Activated T-helper 1 cell treated with anti-CD3 and anti-CD28 coated beads, Interleukin-2, amount 50 U/mL, for 16 hours (primary cell): ENCODE measurements at regions not wholly inside any gene's neighbourhood (a gene's known extent, or its start where the extent isn't known, plus 50 kb on each side); places are given as distances from the start of the nearest gene placed in this dataset.

ENCODE experiments used
- DNase-seq, 2 donors: peaks; one replicate each; pipeline ENCODE4 v3.0.0-alpha.2; 2020; ENCODE audit warnings: low read depth in 1 of 2, low spot score in 1 of 2

GRCh38 chr10:24113901-24114300 lies 95.0 kb upstream of the KIAA1217 start:
- no peak for DNase-seq

- no peak for DNase-seq
These were observed 94.4 kb upstream of the KIAA1217 start for GRCh38 chr10:24114556-24114955.

- no peak for DNase-seq
These were observed 93.5 kb upstream of the KIAA1217 start for GRCh38 chr10:24115403-24115802.

GRCh38 chr10:24118246-24118645 lies 90.7 kb upstream of the KIAA1217 start:
- no peak for DNase-seq

- DNase-seq: no peak
These were observed 89.0 kb upstream of the KIAA1217 start for GRCh38 chr10:24119896-24120295.

- DNase-seq: no peak
These were observed 88.3 kb upstream of the KIAA1217 start for GRCh38 chr10:24120646-24121045.

GRCh38 chr10:24127516-24127915 lies 81.4 kb upstream of the KIAA1217 start:
- no peak for DNase-seq

- DNase-seq: no peak
These were observed 80.7 kb upstream of the KIAA1217 start for GRCh38 chr10:24128066-24128730.

GRCh38 chr10:24132741-24133140 lies 76.2 kb upstream of the KIAA1217 start:
- DNase-seq: no peak

GRCh38 chr10:24133835-24134234 lies 75.1 kb upstream of the KIAA1217 start:
- no peak for DNase-seq

- no peak for DNase-seq
These were observed 72.9 kb upstream of the KIAA1217 start for GRCh38 chr10:24136070-24136469.

- no peak for DNase-seq
These were observed 61.6 kb upstream of the KIAA1217 start for GRCh38 chr10:24147321-24147720.

GRCh38 chr10:24149640-24150039 lies 59.3 kb upstream of the KIAA1217 start:
- no peak for DNase-seq

GRCh38 chr10:24150853-24151252 lies 58.1 kb upstream of the KIAA1217 start:
- DNase-seq: no peak

- no peak for DNase-seq
These were observed 56.7 kb upstream of the KIAA1217 start for GRCh38 chr10:24152270-24152669.

GRCh38 chr10:24153031-24153430 lies 55.9 kb upstream of the KIAA1217 start:
- no peak for DNase-seq

- DNase-seq: no peak
These were observed 55.4 kb upstream of the KIAA1217 start for GRCh38 chr10:24153537-24153936.

GRCh38 chr10:24156686-24157085 lies 52.3 kb upstream of the KIAA1217 start:
- no peak for DNase-seq

GRCh38 chr10:24157567-24157966 lies 51.4 kb upstream of the KIAA1217 start:
- DNase-seq: no peak
